A172 (cell line): ENCODE measurements at regions not wholly inside any gene's neighbourhood (a gene's known extent, or its start where the extent isn't known, plus 50 kb on each side); places are given as distances from the start of the nearest gene placed in this dataset.

Experiments
- DNase-seq: peaks from one replicate; pipeline ENCODE4 v3.0.0-alpha.2; 2015; ENCODE audit warnings: low spot score

DNA sequence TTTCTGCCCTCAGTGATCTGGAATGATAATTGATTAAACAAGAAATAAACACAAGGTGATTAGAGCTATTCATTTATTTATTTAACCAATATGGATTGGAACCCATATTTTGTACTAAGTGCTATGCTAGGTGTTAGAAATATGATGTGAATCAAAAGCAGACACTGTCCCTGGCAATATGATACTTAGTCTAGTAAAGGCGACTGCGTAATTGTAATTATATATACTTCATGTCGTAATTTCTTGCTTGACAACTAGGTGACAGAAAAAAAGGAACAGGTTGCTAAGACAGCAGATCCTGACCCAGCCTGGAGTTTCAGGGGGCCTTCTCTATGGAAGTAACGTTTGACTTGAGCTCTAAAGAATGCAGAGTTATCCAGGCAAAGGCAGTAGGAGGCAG, 236.5 kb upstream of the F9 start:
- DNase-seq: no peak

DNA sequence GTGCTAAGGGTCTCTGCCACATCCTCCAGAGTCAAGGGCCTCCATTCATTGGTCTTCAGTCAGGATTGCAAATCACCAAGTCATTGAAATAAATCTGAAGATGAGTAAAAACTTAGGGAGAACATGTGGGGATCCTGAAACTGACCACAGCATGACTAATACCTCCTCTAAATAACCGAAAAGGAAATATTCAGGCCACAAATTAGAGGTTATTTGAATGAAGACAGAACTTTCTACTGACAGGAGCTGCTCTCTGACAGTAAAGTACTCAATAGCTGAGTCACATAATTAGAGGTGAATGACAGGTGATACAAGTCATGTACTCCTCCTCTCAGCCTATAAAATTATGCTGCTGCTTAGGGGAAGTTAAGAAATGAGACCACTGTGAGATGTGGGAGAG, 240.2 kb upstream of the F9 start:
- peak; percentile 43 for DNase-seq

DNA sequence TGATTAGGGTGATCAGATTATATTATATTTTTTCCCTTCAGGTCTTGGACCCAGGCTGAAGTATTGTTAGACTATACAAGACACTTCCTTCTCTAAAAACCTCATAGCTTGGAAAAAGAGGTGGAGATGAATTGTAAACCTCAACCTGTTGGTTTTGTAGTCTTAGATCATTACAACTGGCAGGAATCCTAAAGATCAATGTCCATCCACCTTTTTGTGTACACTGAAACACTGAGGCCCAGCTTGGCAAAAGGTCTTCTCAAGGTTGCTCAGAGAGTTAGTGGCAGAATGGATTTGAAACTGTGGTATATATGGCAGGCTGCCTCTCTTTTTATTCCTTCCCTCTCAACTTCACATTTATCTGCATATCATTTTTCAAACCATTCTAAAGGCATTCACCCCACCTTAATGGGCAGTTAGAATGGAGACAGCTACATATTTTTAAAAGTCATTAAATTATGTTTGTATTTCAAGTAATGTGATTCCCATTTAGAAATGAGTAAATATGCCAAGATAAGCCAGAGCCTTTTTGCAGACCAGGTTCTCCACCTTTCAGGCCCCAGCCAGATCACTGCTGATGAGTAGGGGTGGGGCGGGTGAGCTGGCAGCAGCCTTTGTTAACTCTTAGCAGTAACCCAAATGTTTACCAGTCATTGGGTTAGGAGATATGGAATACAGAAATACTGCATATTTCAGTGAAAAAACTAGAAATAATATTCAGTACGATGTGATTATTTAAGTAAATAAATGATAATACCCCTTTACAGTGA, 243.2 kb upstream of the F9 start:
- DNase-seq: no peak

DNA sequence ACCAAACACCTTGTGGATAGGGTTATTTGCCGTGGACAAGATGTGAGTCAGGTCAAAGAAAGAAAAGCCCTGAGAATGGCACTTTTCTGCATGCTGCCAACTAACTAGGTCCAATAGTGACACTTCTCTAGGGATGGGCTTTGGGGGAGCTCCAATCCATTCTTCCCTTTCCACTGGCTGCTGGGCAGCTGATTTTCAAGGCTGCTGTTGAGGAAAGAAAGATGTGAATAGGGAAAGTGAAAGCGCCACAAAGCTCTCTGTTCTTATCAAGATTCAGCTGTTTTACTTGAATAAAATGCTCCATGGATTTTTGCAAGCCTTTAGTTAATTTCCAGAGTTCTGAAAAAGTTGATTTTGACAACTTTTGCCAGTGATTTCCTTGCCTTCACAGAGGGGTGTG, 244.2 kb upstream of the F9 start:
- DNase-seq: no peak

DNA sequence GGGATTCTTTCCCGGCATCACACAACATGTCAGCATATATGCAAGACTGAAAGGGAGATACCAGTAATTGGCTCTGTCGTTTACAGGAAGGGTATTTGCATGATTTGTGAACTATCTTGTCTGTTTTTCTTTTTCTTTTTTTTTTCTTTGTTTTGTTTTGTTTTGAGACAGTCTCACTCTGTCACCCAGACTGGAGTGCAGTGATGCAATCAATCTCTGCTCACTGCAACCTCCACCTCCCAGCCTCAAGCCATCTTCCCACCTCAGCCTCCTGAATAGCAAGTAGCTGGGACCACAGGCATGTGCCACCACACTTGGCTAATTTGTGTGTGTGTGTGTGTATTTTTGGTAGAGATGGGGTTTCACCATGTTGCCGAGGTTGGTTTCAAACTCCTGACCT, 262.7 kb upstream of the F9 start:
- no peak for DNase-seq

DNA sequence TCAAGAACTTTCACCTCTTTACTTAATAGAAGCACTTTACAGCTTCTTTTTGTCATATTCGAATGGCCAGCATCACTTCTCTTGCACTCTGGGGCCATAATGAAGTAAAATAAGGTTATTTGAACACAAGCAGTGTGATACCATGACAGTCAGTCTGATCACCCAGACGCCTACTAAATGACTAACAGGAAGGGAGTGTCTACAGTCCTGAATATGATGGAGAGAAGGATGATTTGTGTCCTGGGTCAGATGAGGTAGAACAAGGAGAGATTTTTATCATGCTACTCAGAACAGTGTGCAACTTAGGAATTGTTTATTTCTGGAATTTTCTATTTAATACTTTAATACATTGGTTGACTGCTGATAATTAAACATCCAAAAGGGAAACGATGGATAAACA, 284.2 kb upstream of the F9 start:
- peak; percentile 14 for DNase-seq

DNA sequence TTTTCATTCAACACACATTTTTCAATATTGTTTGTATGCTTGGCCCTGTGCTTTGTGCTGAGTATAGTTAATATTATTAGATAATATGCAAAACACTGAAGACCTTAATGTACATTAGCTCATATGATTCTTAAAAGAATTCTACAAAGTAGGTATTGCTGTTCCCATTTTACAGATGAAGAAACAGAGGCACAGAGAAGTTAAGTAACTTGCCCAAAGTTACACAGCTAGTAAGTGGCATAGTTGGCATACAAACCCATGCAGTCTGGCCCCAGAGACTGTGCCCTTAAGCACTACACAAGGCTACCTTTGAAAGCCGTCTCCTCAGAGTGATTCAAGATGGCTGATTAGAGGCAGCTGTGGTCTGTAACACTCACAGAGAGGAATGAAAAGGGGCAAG, 293.4 kb upstream of the F9 start:
- no peak for DNase-seq

DNA sequence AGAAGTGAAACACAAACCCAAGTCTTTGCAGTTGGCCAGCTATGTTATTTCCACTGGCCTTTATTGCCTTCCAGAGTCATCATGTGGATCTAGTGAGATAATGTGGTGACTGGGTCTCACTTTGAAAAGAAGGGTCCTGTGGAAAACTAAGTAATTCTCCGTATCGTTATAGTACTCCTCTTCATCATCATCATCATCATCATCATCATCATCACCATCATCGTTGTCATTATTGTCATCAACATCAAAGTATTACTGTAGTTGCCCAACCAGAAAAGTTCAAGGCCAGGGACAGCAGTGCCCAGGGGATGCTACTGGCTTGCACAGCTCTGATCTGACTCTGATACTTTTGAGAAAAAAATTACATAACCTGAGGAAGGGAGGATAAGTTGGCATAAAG, 295.6 kb upstream of the F9 start:
- DNase-seq: no peak

DNA sequence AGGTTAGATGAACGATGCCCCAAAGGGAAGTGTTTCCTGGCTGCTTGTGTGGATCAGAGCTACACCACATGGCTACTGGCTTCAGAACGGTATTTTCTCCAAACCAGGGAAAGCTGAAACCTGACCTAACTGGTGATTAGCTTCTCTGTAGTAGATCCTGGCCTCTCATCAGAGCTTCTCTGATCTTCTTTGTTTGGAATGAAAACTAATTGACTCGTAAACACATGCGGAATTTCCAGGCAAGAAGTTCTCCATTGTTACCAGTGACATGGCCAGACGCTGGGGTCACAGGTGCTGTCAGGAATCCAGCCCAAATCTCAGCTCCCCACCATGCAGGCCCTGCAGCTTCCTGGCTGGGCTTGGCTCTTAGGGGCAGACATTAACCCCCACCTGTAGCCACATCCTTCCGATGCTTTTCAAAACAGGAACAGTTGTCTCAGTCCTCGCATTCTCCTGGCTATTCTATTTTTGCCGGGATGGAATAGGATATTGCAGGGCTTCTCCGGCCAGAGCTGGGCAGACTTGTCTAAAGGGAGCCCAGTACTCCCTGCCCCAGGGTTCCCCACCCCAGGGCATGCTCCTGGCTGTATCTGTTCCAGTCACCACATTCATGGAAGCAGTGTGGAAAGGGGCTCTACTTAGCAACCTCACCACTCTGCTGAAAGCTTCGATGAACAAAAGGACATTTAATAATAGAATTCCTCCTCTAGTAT, 305.4 kb upstream of the F9 start:
- DNase-seq: no peak

DNA sequence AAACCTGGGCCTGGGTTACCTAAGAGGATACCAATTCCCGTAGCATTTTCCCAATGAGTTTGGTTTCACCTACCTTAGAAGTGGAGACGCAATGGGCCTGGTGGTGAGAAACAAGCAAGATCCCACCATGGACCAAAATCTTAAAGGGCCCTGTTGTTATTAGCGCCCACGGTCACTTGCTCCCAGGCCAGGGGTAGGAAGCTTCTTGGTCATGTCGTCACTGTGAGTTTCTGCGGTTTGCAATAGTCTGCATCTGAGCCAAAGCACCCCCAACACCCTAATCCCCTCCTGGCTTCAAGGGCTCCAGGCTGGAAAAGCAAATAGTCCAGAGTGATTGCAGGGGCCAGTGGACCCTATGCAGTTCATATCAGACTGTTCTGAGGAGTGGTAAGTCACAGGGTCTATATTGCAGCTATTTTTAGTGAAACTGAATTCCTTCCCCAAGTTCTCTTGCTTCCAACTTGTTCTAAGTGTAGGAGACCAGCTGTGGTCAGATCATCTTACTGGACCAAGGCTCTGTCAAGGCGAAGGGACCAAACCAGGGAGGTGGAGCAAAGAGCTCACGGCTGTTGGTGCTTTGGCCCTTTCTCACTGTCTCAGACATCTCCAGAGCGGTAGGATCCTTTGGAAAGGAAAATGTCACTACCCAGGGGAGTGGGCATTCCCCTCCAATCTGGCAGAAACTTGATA, 307.9 kb upstream of the F9 start:
- no peak for DNase-seq

DNA sequence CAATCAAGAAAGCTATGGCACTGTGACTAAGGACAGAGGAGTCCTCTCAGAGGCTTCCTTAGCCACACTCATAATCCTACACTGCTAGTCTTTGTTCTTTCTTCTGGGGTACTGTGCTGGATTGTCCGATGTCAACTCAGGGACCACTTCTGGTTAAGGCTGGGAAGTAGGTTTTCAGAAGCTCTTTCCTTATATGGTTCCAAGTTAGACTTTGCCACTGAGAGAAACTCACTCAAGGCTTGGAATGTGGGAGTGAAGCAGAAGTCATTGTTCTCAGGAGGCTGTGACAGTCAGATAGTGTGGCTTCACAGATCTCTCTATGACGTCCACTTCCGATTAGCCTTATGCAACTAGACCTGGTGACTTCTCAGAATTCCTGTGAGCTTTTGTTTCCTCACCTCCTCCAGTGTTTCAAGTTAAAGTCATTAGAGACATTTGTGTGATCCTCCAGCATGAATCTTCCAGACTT, 317.3 kb upstream of the F9 start:
- DNase-seq: no peak

DNA sequence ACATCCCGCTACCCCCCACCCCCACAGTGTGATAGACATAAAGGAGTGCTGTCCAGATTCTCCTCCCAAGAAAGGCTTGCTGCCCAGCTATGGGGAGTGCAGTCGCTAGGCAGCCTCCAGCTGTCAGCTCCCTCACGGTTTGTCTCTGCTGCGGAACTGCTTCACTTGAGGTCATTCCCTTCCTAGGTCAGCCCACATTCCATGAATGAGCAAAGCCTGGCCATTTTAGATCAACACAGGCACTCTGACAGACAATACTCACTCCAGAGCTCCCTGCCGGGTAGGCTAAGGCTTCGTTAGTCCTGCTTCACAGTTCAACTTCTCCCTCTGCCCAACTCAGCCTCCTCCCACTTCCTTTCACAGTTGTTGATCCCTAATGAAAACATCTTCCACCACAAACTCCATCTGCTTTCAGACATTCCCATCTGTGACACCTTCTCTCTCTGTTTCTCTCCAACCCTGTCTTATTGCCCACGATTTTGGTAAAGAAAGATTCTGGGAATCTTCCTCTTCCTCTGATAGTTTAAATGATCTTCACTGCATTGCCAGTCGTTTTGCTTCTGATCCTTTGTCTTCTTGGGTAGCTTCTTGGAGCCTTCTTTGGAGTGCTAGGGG, 318.9 kb upstream of the F9 start:
- DNase-seq: no peak

DNA sequence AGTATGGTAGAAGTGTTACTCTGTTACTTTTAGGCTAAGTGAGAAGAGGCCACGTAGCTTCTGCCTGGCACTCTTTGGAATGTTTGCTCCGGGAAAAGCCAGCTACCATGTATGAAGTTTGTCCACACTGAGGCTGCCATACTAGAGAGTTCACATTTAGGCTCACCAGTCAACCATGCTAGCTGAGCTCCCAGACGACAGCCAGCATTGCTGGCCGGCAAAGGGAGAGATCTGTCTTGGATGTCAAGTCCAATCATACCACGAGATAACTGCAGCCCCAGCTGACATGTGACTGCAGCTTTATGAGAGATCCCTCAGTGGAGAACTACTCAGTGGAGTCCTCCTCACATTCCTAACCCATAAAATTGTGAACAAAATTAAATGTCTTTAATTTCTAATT, 321.2 kb upstream of the F9 start:
- no peak for DNase-seq

DNA sequence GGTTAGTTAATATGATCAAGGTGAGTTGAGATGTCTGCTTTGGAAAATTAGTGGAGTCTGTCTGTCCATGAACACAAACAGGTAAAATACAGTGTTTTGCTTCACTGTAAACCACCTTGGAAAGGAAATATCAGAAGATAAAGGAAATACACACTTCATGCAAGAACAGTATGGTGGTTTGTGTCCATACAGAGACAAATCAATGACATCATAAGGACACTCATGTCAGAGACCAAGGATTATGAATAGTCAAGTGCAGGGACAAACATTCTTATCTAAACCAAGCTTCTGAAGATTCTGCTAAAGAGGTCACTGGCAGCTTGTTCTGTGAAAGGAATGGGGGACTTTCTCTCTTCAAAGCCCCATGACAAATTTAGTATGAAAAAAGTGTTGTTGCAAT, 322.9 kb upstream of the F9 start:
- DNase-seq: no peak

DNA sequence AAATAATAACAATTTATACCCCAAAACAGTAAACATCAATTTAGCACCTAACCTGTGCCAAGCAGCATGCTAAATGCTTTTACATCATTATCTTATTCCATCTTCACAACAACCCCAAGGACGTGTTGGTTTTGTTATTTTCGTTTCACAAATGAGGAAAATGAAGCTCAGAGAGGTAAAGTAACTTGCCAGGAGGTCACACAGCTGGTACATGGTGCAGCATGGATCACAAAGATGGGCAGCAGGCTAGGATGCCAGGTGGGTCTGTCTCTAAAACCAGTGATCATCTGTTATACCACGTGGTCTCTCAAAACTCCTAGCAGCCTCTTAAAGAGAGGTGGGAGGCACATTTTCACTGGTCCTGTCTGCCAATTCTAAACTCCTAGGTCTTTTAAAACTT, 323.6 kb upstream of the F9 start:
- DNase-seq: no peak

DNA sequence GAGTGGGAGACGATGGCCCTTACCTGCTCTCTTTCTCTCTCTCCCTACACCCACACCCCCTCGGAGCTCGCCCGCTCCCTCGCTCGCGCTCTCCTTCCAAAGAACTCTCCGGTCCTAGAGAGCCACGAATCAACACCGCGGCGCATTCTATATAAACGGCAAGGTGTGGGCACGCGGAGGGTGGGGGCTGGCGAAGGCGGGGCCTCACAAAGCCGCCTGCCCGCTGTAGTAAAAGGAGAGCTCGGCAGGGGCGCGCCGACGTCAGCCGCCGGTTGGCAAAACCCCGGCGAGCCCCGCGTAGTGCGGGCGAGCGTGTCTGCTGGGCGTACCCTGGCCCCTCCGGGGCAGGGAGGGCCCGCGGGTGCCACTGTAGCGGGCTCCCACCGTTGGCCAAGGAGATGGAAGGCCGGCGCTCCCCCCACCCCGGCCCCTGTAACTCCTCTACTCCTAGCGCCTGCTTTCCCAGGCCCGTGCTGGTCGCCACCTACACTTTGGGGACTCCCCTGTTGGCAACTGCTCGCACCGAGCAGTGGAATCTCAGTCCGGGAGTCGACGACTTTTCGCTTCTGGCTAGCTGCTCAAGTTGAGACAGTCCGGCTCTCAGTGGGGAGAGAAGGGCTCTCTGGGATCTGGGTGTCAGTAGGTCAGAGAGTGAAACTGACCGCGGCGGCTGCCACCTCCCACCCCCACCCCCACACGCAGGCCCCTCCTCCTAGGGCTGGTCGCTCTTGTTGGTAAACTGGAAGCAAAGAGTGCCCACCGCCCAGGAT, 325.5 kb upstream of the F9 start:
- no peak for DNase-seq

DNA sequence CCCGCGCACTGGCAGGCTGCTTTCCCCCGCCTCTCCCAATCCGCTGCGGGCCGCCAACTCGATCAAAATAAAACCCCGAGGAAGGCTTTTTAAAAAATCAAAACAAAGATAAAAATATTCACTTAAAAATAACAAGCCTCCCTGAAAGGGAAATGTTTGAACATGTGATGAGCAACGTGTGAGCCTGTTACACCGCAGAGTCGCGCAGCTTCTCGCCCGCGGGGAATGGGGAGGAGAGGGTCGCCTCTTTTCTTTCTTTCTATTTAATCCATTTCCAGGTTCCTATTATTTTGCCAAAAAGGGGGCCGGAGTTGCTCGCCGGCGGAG, 326.0 kb upstream of the F9 start:
- no peak for DNase-seq

DNA sequence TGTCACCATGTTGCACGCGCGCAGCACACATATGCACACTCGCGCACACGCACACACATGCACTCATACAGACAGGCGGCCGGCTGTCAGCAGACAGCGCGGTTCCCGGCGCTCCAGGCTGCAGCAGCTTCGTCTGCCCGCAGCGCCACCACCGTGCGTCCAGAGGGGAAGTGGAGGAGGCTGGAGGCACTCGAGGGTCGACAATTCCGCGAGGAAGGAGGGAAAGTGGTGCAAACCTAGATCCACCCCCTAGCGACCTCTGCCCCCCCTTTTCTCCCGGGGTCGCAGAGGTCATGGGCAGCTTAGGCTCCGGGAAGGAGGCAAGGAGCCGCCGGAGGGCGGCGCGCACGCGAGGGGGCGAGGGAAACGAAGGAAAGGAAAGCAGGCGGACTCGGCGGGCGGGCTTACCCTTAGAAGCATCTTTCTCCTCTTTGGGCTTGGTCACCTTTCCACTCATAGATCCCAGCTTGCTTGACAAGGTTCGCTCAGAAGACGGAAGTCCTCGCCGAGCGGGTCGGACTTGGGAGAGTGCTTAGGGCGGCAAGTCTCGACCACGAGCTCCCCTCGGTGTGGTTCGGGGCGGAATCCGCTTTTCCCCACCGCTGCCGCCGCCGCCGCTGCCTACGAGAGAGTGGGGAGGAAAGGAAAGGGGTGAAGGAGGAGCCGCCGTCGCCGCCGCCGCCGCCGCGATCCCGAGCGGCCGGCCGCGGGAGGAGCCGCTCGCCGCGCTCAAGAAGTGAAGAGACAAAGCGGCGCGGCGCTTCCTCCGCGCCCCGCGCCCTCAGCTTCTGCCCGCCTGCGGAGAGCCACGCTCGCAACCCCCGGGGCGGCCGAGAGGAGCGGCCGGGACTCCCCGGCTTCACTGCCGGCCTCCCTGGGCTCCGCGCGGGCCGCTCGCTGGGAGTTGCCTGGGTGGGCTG, 326.6 kb upstream of the F9 start:
- no peak for DNase-seq

DNA sequence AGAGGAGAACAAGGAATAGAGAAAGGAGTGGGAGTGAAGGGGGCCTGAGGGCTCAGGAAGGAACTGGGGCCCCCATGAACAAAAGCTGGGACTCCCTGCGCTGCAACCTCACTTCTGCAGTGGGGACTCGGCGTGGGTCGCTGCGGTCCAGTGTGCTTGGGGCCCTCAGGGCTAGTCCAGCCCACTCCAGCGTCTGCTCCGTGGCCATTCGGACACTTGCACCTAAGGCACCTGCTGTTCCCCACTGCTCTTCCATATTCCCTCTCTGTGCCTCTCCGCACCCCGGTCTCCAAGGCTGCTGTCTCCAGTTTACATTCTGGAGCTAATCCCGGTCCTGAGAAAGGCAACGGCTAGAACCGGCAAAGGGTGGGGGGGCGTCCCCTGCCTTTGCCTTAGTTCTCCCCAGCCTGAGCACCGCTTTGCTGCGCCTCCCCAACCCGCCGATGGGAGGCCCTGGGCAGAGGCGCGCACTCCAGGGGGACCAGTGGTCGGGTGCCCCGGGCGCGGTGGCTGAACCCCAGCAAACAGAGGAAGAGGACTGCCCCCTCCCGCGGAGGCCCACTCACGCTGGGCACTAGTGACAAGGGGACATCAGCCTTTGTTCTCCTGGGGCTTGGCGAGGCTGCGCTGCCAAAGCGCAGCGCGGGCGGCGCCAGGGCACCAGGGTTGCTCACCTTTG, 327.7 kb upstream of the F9 start:
- DNase-seq: no peak

DNA sequence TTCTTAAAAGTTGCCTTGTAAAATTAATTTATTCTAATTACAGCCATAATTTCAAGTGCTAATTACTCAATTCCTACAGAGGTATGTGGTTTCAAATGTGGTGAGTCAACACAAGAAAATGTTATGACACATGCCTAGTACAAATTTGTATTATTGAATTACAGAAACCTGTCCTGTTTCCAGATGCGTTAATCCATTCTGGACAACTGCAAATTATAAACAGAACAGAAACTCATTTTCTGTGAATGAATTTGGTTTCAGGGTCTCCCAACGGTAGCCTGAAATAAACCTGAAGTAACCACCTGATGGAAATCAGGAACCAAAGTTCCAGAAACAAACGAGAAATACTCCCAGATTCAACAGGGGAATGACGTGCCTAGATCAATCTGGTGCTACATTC, 328.6 kb upstream of the F9 start:
- no peak for DNase-seq
